Tibial artery (tissue), 4 donors: ENCODE measurements at regions not wholly inside any gene's neighbourhood (a gene's known extent, or its start where the extent isn't known, plus 50 kb on each side); places are given as distances from the start of the nearest gene placed in this dataset.
A peak's percentile ranks its signal among the peaks of the same experiment; 100 is the strongest.

Experiments
- DNase-seq, 2 donors: peaks; one replicate each; pipeline ENCODE4 v3.0.0-alpha.2; 2019
- H3K27ac ChIP-seq, 2 donors: fragments of 200-600 bp; sonication (generic) in 1 of 2; 1 replicate in 1 of 2; 2 replicates in 1 of 2; pipeline ENCODE4 v1.5.1; 2018 to 2019; ENCODE audit warnings: mild to moderate bottlenecking in 1 of 2
- H3K27me3 ChIP-seq, 2 donors: fragments of 200-600 bp; sonication (generic) in 1 of 2; one replicate each; pipeline versions ENCODE4 v1.5.1 to v1.6.0; 2016 to 2019
- H3K36me3 ChIP-seq, 3 donors: fragments of 200-600 bp; sonication (generic) in 2 of 3; one replicate each; pipeline ENCODE4 v1.5.1; 2016 to 2019; ENCODE audit warnings: mild to moderate bottlenecking in 2 of 3
- H3K4me1 ChIP-seq, 4 donors: fragments of 200-600 bp; sonication (generic) in 2 of 4; 1 replicate in 3 of 4; 2 replicates in 1 of 4; pipeline ENCODE4 v1.5.1; 2016 to 2019
- H3K4me3 ChIP-seq, 2 donors: fragments of 200-600 bp; sonication (generic) in 1 of 2; 1 replicate in 1 of 2; 2 replicates in 1 of 2; pipeline ENCODE4 v1.5.1; 2018 to 2019; ENCODE audit warnings: mild to moderate bottlenecking in 2 of 2
- H3K9me3 ChIP-seq, 3 donors: fragments of 200-600 bp; sonication (generic) in 1 of 3; one replicate each; pipeline ENCODE4 v1.5.1; 2016 to 2019
- intact Hi-C: fragments of 100-400 bp; cut with DNase I; formaldehyde crosslinking; loops from one replicate; pipeline ENCODE4 v1.15.0; 2023; ENCODE audit warnings: low total_unique reads
- TF ChIP-seq, protein P1 (sequence below), 2 experiments: fragments of 200-600 bp in 1 of 2; fragments of 450-650 bp in 1 of 2; IDR thresholded peaks; one replicate each; pipeline ENCODE4 v1.5.1; 2017 to 2019; ENCODE audit warnings: antibody characterized with exemption in 2 of 2, mild to moderate bottlenecking in 1 of 2, moderate library complexity in 1 of 2

DNA sequence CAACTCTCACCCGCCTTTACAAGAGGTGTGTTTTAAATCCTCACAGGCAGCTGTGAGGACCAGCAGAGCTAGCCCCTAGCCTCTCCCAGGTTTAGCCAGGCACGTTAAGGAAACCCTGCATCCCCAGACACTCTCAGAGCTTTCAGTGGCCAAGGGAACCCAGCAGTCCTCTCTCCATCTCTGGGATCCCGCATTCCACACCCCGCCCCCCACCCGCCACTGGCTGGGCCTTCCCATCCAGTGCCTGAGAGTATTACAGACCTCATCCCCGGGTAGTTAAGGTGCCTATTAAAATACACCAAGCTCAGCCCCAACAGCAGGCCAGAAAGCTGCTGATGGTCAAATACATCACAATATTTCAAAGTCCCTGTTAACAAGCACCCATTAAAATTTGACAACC is 256.2 kb downstream of the BCOR start:
- intact Hi-C loops, result no loop called here
- Histone ChIP-seq H3K27ac (peak overlapping the region; percentile 57 to 76), H3K4me1 (peaks cover 0 to 22% (median 5%) of the 10 kb centered on the region in 4 donors), H3K36me3 (no peaks in the 10 kb centered on the region), H3K4me3 (no peak overlapping the region), H3K27me3 (no peaks in the 10 kb centered on the region), H3K9me3 (no peaks in the 10 kb centered on the region)
- no peak for DNase-seq
- TF ChIP-seq, protein P1, sequence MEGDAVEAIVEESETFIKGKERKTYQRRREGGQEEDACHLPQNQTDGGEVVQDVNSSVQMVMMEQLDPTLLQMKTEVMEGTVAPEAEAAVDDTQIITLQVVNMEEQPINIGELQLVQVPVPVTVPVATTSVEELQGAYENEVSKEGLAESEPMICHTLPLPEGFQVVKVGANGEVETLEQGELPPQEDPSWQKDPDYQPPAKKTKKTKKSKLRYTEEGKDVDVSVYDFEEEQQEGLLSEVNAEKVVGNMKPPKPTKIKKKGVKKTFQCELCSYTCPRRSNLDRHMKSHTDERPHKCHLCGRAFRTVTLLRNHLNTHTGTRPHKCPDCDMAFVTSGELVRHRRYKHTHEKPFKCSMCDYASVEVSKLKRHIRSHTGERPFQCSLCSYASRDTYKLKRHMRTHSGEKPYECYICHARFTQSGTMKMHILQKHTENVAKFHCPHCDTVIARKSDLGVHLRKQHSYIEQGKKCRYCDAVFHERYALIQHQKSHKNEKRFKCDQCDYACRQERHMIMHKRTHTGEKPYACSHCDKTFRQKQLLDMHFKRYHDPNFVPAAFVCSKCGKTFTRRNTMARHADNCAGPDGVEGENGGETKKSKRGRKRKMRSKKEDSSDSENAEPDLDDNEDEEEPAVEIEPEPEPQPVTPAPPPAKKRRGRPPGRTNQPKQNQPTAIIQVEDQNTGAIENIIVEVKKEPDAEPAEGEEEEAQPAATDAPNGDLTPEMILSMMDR (IDR thresholded peaks at IDR 0.05), result no peak

- TF ChIP-seq, protein P1 (IDR thresholded peaks at IDR 0.05), result no peak
- intact Hi-C loops, result no loop called here
- Histone ChIP-seq H3K27me3 (no peaks in the 10 kb centered on the region), H3K36me3 (no peaks in the 10 kb centered on the region), H3K4me3 (no peak overlapping the region), H3K27ac (peak overlapping the region in 1 of 2 donors; percentile 76), H3K9me3 (no peaks in the 10 kb centered on the region), H3K4me1 (peaks cover 0 to 22% (median 3%) of the 10 kb centered on the region in 4 donors)
- DNase-seq, result no peak
Observed at GRCh38 chrX:39842281-39842973, 255.3 kb downstream of the BCOR start.

DNA sequence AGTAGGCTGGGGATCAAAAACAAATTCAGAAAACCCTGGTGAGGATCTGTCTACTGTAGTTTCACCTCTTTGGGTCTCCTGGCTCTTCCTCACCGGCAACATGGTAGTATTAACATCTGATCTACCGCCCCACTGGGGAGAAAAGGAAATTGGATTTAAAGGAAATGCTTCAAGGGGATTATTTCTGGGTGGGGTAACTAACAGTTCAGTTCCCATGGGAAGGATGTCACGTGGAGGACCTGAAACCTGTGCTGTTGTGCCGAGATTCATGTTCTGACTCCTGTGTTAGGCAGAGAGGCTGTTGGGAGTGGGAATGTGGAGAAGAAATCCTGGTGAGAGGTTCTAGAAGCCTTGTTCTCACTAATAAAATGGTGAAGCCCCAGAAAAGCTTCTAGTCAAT is 254.4 kb downstream of the BCOR start:
- no peak overlapping the region for H3K27ac ChIP-seq
- no peaks in the 10 kb centered on the region for H3K9me3 ChIP-seq
- H3K4me1 ChIP-seq, result peaks cover 0 to 22% (median 3%) of the 10 kb centered on the region in 4 donors
- no peak overlapping the region for H3K4me3 ChIP-seq
- intact Hi-C loops, result no loop called here
- DNase-seq, result no peak
- no peaks in the 10 kb centered on the region for H3K36me3 ChIP-seq
- no peaks in the 10 kb centered on the region for H3K27me3 ChIP-seq
- TF ChIP-seq, protein P1 (IDR thresholded peaks at IDR 0.05), result no peak

DNA sequence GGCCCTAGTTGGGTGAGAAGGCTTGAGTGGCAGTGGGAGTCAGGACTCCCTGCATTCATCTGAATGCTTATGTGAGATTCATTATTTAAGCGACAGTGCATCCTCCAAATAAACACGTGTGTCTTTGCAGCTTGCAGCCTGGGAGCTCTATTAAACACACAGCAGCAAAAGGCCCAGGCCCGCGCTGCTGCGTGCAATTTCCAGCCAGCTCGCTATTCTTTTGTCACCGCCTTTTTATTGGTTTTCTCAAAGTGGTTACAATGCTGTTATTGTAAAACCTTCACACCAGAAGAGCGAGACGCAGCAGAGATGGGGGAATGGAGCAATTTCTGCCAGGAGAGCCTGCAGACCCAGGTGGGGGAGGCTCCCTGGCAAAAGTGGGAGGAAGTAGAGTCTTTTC is 252.5 kb downstream of the BCOR start:
- no peaks in the 10 kb centered on the region for H3K27me3 ChIP-seq
- peaks cover 0 to 16% (median 1%) of the 10 kb centered on the region in 4 donors for H3K4me1 ChIP-seq
- intact Hi-C loops, result no loop called here
- DNase-seq, result no peak
- TF ChIP-seq, protein P1 (IDR thresholded peaks at IDR 0.05), result no peak
- H3K9me3 ChIP-seq, result no peaks in the 10 kb centered on the region
- H3K27ac ChIP-seq, result no peak overlapping the region
- no peak overlapping the region for H3K4me3 ChIP-seq
- no peaks in the 10 kb centered on the region for H3K36me3 ChIP-seq

GRCh38 chrX:39846460-39846859 is 251.3 kb downstream of the BCOR start:
- TF ChIP-seq, protein P1 (IDR thresholded peaks at IDR 0.05), result no peak

More at GRCh38 chrX:39846460-39846859, 251.3 kb downstream of the BCOR start:
- Histone ChIP-seq H3K36me3 (no peaks in the 10 kb centered on the region), H3K9me3 (no peaks in the 10 kb centered on the region), H3K27ac (no peak overlapping the region), H3K4me1 (peaks cover 0 to 7% (median 0%) of the 10 kb centered on the region in 4 donors), H3K4me3 (no peak overlapping the region), H3K27me3 (no peaks in the 10 kb centered on the region)
- no peak for DNase-seq
- intact Hi-C loops, result no loop called here
